ENCODE measurements at regions not wholly inside any gene's neighbourhood (a gene's known extent, or its start where the extent isn't known, plus 50 kb on each side); places are given as distances from the start of the nearest gene placed in this dataset.

DNA sequence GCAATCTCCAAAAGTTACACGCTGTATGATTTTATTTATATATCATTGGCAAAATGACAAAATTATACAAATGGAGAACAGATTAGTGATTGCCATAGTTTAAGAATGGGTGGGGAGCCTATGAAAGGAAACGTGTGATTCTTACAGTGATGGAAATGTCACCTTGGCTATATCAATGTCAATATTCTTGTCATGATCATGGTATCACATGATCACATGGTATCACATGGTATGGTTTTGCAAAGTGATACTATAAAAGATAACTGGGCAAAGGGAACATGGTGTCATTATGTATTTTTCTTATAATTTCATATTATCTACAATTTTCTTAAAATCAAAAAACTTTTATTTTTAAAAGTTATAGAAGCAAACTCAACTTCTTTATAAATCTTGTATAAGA lies 606.2 kb upstream of the ZEB2 start:
- ChIA-PET CTCF (no interaction called here), POLR2A (ENCODE audit: low non-redundant PET) (no interaction called here)
- TF ChIP-seq, protein P1, sequence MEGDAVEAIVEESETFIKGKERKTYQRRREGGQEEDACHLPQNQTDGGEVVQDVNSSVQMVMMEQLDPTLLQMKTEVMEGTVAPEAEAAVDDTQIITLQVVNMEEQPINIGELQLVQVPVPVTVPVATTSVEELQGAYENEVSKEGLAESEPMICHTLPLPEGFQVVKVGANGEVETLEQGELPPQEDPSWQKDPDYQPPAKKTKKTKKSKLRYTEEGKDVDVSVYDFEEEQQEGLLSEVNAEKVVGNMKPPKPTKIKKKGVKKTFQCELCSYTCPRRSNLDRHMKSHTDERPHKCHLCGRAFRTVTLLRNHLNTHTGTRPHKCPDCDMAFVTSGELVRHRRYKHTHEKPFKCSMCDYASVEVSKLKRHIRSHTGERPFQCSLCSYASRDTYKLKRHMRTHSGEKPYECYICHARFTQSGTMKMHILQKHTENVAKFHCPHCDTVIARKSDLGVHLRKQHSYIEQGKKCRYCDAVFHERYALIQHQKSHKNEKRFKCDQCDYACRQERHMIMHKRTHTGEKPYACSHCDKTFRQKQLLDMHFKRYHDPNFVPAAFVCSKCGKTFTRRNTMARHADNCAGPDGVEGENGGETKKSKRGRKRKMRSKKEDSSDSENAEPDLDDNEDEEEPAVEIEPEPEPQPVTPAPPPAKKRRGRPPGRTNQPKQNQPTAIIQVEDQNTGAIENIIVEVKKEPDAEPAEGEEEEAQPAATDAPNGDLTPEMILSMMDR (conservative IDR thresholded peaks at IDR 0.05; ENCODE audit: low read depth), result no peak
- H3K27ac ChIP-seq, result no peak overlapping the region
- no peak for DNase-seq (ENCODE audit: low spot score)

DNA sequence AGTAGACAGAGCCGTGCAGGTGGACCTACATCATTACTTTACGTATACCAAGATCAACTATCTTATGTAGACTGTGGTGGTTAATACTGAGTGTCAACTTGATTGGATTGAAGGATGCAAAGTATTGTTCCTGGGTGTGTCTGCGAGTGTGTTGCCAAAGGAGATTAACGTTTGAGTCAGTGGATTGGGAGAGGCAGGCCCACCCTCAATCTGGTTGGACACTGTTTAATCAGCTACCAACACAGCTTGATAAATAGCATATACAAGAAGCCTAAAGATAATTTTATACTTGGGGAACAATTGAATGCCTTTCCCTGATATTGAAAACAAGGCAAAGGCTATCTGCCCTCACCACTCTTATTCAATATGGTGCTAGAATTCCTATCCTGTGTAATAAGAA lies 604.2 kb upstream of the ZEB2 start:
- ChIA-PET POLR2A (ENCODE audit: low non-redundant PET) (no interaction called here), CTCF (no interaction called here)
- TF ChIP-seq, protein P1 (conservative IDR thresholded peaks at IDR 0.05; ENCODE audit: low read depth), result no peak
- no peak for DNase-seq (ENCODE audit: low spot score)
- no peak overlapping the region for H3K27ac ChIP-seq

- ChIA-PET POLR2A (ENCODE audit: low non-redundant PET) (no interaction called here), CTCF (no interaction called here)
- no peak for DNase-seq (ENCODE audit: low spot score)
- TF ChIP-seq, protein P1 (conservative IDR thresholded peaks at IDR 0.05; ENCODE audit: low read depth), result no peak
- no peak overlapping the region for H3K27ac ChIP-seq
These were observed 603.7 kb upstream of the ZEB2 start for GRCh38 chr2:145123606-145124005.

DNA sequence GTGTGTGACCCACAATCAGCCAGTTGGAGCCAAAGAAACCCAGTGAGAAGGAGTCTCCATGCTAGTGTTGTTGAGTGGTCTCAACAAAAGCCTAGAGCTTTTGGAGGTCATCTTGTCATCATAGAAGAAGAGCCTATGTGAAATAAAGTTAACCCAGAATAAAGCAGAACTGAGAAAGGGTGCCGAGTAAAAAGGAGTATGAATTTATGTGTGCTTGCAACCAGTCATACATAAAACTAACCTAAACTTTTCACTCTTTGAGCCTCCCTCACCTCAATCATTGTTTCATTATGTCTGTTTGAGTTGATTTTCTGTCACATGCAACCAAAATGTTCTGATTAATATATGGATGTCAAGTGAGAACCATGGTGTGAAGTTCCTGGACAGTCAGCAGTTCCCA lies 599.3 kb upstream of the ZEB2 start:
- no peak for DNase-seq (ENCODE audit: low spot score)
- ChIA-PET CTCF (no interaction called here), POLR2A (ENCODE audit: low non-redundant PET) (no interaction called here)
- TF ChIP-seq, protein P1 (conservative IDR thresholded peaks at IDR 0.05; ENCODE audit: low read depth), result no peak
- no peak overlapping the region for H3K27ac ChIP-seq

DNA sequence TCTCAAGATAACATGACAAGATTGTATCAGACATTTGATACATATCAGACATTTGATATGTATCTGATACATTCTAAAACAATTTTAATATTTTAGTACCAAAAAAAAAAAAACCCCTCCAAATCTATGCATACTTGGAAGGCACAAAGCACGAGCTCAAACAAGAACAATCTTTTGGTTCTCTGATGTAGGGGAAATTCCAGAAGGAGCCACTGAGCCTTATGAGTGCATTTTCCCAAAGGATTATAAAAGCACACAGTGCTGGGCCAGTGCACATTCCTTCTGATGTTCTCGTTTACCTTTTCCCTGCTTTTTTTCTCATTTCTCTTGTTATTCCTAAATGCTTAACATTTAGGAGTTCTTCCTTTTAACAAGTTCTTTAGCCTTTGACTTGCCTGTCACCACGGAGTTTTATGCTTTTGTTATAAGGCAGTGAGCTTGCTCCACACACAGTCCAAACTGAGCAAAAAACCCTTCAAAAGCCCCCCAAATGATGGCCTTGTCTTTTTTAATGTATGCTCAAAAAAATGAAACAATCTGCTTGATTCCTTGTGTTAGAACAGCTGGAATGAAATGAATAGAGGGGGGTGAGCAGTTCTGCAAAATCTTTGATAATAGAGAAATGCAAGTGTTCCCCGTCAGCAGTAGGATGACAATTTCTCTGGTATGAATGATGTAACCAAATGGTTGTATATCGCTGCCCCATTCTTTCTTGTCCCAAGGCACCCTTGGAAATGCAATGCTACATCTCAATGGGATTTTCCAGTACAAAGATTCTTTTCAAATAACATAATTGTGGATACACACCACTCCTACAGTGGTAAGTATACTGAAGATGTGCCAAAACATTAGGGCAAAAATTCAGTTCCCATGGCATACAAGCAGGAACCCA lies 597.2 kb upstream of the ZEB2 start:
- no peak overlapping the region for H3K27ac ChIP-seq
- ChIA-PET POLR2A (ENCODE audit: low non-redundant PET) (no interaction called here), CTCF (interaction anchor here (0.7 kb wide), 1 partner anchor 1483 kb away, joined by 3 read pairs; no protein-coding TSS in a partner anchor)
- TF ChIP-seq, protein P1 (conservative IDR thresholded peaks at IDR 0.05; ENCODE audit: low read depth), result no peak
- no peak for DNase-seq (ENCODE audit: low spot score)

DNA sequence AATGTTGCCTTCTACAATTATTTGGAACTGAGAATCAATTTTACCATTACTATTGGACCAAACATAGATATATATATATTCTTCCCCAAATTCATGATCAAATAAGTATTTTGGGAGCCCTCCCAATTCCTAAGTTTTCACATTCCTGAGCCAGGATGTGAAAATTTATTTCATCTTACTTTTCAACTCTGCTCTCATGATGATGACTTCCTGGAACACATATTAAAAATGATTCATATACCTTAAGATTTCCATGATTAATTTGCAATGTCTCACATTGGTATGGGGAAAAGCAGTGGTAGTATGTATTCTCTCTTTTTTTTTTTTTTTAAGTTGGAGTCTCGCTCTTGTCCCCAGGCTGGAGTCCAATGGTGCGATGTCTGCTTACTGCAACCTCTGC lies 596.1 kb upstream of the ZEB2 start:
- no peak for DNase-seq (ENCODE audit: low spot score)
- ChIA-PET POLR2A (ENCODE audit: low non-redundant PET) (no interaction called here), CTCF (interaction anchor here (0.7 kb wide), 1 partner anchor 193 kb away, joined by 3 read pairs; no protein-coding TSS in a partner anchor)
- H3K27ac ChIP-seq, result no peak overlapping the region
- TF ChIP-seq, protein P1 (conservative IDR thresholded peaks at IDR 0.05; ENCODE audit: low read depth), result no peak
